GM23338 (cell line): ENCODE measurements at regions not wholly inside any gene's neighbourhood (a gene's known extent, or its start where the extent isn't known, plus 50 kb on each side); places are given as distances from the start of the nearest gene placed in this dataset.

Experiments
- ATAC-seq: fragments of 200-7000 bp; cut with Tn5 transposase; 3 replicates; pipeline ENCODE4 v1.9.1; 2020
- DNase-seq: peaks from one replicate; pipeline ENCODE4 v3.0.0-alpha.2; 2015; ENCODE audit warnings: low spot score
- H2AFZ ChIP-seq: fragments of 200-600 bp; sonication (generic); 2 replicates; pipeline ENCODE4 v1.8.0; 2016; ENCODE audit warnings: antibody characterized with exemption, mild to moderate bottlenecking, moderate library complexity
- H3F3A ChIP-seq: fragments of 200-600 bp; sonication (generic); replicated peaks from 2 replicates; pipeline ENCODE4 v1.8.0; 2017; ENCODE audit warnings: antibody characterized with exemption, mixed run types, low read depth
- H3K27ac ChIP-seq: fragments of 200-600 bp; sonication (generic); 2 replicates; pipeline ENCODE4 v1.6.1; 2016; ENCODE audit warnings: low read depth
- H3K27me3 ChIP-seq: fragments of 200-600 bp; sonication (generic); 2 replicates; pipeline ENCODE4 v1.8.0; 2016; ENCODE audit warnings: mild to moderate bottlenecking, mixed run types, moderate library complexity; ENCODE audit not compliant: insufficient read depth
- H3K36me3 ChIP-seq: fragments of 200-600 bp; sonication (generic); 2 replicates; pipeline ENCODE4 v1.8.0; 2016; ENCODE audit warnings: mild to moderate bottlenecking; ENCODE audit not compliant: insufficient read depth
- H3K4me1 ChIP-seq: fragments of 200-600 bp; sonication (generic); 2 replicates; pipeline ENCODE4 v1.8.0; 2016; ENCODE audit warnings: mild to moderate bottlenecking, moderate library complexity; ENCODE audit not compliant: insufficient read depth
- H3K4me2 ChIP-seq: fragments of 200-600 bp; sonication (generic); 2 replicates; pipeline ENCODE4 v1.7.1; 2017; ENCODE audit warnings: mixed run types
- H3K4me3 ChIP-seq: fragments of 200-600 bp; sonication (generic); 2 replicates; pipeline ENCODE4 v1.6.1; 2016; ENCODE audit warnings: mixed run types
- H3K79me2 ChIP-seq: fragments of 200-600 bp; sonication (generic); replicated peaks from 2 replicates; pipeline ENCODE4 v1.8.0; 2017; ENCODE audit warnings: mild to moderate bottlenecking; ENCODE audit not compliant: insufficient read depth
- H3K9me2 ChIP-seq: fragments of 200-600 bp; sonication (generic); 2 replicates; pipeline ENCODE4 v1.8.0; 2017; ENCODE audit not compliant: insufficient read depth
- H4K20me1 ChIP-seq: fragments of 200-600 bp; sonication (generic); replicated peaks from 2 replicates; pipeline ENCODE4 v1.8.0; 2017; ENCODE audit warnings: mild to moderate bottlenecking; ENCODE audit not compliant: insufficient read depth
- H3K27ac Mint-ChIP-seq: 2 replicates; pipeline ENCODE4 v1.8.0; 2020; ENCODE audit warnings: inconsistent platforms, mild to moderate bottlenecking, moderate library complexity, mixed read lengths
- H3K27me3 Mint-ChIP-seq: 3 replicates; pipeline ENCODE4 v1.8.0; 2022; ENCODE audit warnings: low read depth, mild to moderate bottlenecking, moderate library complexity, mixed read lengths, inconsistent platforms; ENCODE audit not compliant: insufficient read depth, poor library complexity
- H3K36me3 Mint-ChIP-seq: 3 replicates; pipeline ENCODE4 v1.8.0; 2021; ENCODE audit warnings: low read depth, mild to moderate bottlenecking, inconsistent platforms, moderate library complexity, mixed read lengths
- H3K4me1 Mint-ChIP-seq: 3 replicates; pipeline ENCODE4 v1.8.0; 2020; ENCODE audit warnings: mild to moderate bottlenecking, inconsistent platforms, mixed read lengths
- H3K4me3 Mint-ChIP-seq: 3 replicates; pipeline ENCODE4 v1.8.0; 2021; ENCODE audit warnings: moderate library complexity, mild to moderate bottlenecking, inconsistent platforms, mixed read lengths
- H3K9me3 Mint-ChIP-seq: 3 replicates; pipeline ENCODE4 v1.8.0; 2020; ENCODE audit warnings: moderate library complexity, mild to moderate bottlenecking, inconsistent platforms, mixed read lengths
- CREB1 ChIP-seq: fragments of 250-450 bp; sonication (Bioruptor Pico); IDR thresholded peaks from 2 replicates; pipeline ENCODE4 v1.5.0; 2020; ENCODE audit warnings: low read depth, mild to moderate bottlenecking, moderate library complexity
- EZH2 ChIP-seq: fragments of 200-600 bp; sonication (generic); IDR thresholded peaks from one replicate; pipeline ENCODE4 v1.8.0; 2017; ENCODE audit warnings: antibody characterized with exemption, mild to moderate bottlenecking, low read depth; ENCODE audit not compliant: unreplicated experiment
- EZH2phosphoT487 ChIP-seq: fragments of 200-600 bp; sonication (generic); IDR thresholded peaks from one replicate; pipeline ENCODE4 v1.8.1; 2018; ENCODE audit warnings: antibody characterized with exemption; ENCODE audit not compliant: unreplicated experiment
- JUNB ChIP-seq: IDR thresholded peaks from one replicate; pipeline ENCODE4 v1.6.1; 2016; ENCODE audit warnings: antibody characterized with exemption; ENCODE audit not compliant: unreplicated experiment
- NANOG ChIP-seq: IDR thresholded peaks from 2 replicates; pipeline ENCODE4 v1.6.1; 2016; ENCODE audit warnings: antibody characterized with exemption, borderline replicate concordance
- POLR2AphosphoS5 ChIP-seq: IDR thresholded peaks from 2 replicates; pipeline ENCODE4 v1.6.1; 2016; ENCODE audit warnings: antibody characterized with exemption, low read depth
- STAT1 ChIP-seq: IDR thresholded peaks from one replicate; pipeline ENCODE4 v1.6.1; 2016; ENCODE audit warnings: antibody characterized with exemption; ENCODE audit not compliant: unreplicated experiment
- ZNF114 ChIP-seq: fragments of 250-450 bp; sonication (Bioruptor Pico); IDR thresholded peaks from 2 replicates; pipeline ENCODE4 v1.5.0; 2020; ENCODE audit warnings: mild to moderate bottlenecking, moderate library complexity
- ZNF331 ChIP-seq: fragments of 250-450 bp; sonication (Bioruptor Pico); IDR thresholded peaks from 2 replicates; pipeline ENCODE4 v1.5.0; 2020; ENCODE audit warnings: low read depth, mild to moderate bottlenecking, moderate library complexity
- TF ChIP-seq, protein P1 (sequence below): IDR thresholded peaks from one replicate; pipeline ENCODE4 v1.6.1; 2018; ENCODE audit warnings: antibody characterized with exemption; ENCODE audit not compliant: unreplicated experiment
- TF ChIP-seq, protein P2 (sequence below): fragments of 250-450 bp; sonication (Bioruptor Pico); IDR thresholded peaks from 2 replicates; pipeline ENCODE4 v1.5.0; 2020; ENCODE audit warnings: mild to moderate bottlenecking, moderate library complexity
- TF ChIP-seq, protein P3 (sequence below), 2 experiments: fragments of 200-600 bp in 1 of 2; sonication (generic) in 1 of 2; conservative IDR thresholded peaks; 2 replicates each; pipeline versions ENCODE4 v1.5.1 to v1.6.1; 2016 to 2017; ENCODE audit warnings: antibody characterized with exemption in 2 of 2, low read depth in 2 of 2, mild to moderate bottlenecking in 2 of 2, moderate library complexity in 1 of 2

DNA sequence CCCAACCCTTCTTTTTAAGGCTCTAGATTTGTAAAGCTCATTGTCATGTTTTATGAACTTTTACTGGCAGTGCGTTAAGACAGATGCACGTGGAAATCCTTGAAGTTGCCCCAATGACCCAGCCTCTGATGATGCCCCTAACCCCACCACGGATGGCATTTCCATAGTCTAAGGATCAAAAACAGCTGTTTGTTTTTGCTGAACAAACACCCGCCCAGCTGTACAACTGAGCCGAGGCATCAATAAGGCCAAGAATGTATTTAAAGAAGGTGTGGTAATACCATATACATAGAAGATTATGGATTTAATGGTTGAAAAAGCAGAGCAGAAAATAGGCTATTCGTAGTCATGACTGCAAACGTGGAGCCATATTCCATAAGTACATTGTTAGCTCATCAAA is 83.7 kb downstream of the SALL1 start:
- Histone ChIP-seq H3F3A (no peaks in the 10 kb centered on the region), H3K79me2 (no peaks in the 10 kb centered on the region), H2AFZ (no peak overlapping the region), H3K27ac (no peak overlapping the region), H3K36me3 (no peaks in the 10 kb centered on the region), H3K9me2 (no peaks in the 10 kb centered on the region; the same call in 1 of the 2 replicates), H3K4me3 (no peak overlapping the region), H3K4me2 (no peak overlapping the region), H3K27me3 (no peaks in the 10 kb centered on the region), H4K20me1 (no peaks in the 10 kb centered on the region), H3K4me1 (no peaks in the 10 kb centered on the region)
- Mint-ChIP-seq H3K27ac (no peak overlapping the region), H3K27me3 (peaks cover 6% of the 10 kb centered on the region), H3K9me3 (no peaks in the 10 kb centered on the region), H3K36me3 (no peaks in the 10 kb centered on the region), H3K4me3 (no peak overlapping the region), H3K4me1 (0 out of 3 replicates have a peak, but pooled peaks cover 1% of the 10 kb centered on the region)
- DNase-seq (no peak), ATAC-seq (no peak)
- no peak for TF ChIP-seq ZNF114 (CRISPR knock-in tag)
- no peak for TF ChIP-seq STAT1
- no peak for TF ChIP-seq EZH2phosphoT487
- no peak for TF ChIP-seq ZNF331
- TF ChIP-seq, protein P1, sequence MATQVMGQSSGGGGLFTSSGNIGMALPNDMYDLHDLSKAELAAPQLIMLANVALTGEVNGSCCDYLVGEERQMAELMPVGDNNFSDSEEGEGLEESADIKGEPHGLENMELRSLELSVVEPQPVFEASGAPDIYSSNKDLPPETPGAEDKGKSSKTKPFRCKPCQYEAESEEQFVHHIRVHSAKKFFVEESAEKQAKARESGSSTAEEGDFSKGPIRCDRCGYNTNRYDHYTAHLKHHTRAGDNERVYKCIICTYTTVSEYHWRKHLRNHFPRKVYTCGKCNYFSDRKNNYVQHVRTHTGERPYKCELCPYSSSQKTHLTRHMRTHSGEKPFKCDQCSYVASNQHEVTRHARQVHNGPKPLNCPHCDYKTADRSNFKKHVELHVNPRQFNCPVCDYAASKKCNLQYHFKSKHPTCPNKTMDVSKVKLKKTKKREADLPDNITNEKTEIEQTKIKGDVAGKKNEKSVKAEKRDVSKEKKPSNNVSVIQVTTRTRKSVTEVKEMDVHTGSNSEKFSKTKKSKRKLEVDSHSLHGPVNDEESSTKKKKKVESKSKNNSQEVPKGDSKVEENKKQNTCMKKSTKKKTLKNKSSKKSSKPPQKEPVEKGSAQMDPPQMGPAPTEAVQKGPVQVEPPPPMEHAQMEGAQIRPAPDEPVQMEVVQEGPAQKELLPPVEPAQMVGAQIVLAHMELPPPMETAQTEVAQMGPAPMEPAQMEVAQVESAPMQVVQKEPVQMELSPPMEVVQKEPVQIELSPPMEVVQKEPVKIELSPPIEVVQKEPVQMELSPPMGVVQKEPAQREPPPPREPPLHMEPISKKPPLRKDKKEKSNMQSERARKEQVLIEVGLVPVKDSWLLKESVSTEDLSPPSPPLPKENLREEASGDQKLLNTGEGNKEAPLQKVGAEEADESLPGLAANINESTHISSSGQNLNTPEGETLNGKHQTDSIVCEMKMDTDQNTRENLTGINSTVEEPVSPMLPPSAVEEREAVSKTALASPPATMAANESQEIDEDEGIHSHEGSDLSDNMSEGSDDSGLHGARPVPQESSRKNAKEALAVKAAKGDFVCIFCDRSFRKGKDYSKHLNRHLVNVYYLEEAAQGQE: no peak
- no peak for TF ChIP-seq CREB1 (CRISPR knock-in tag)
- TF ChIP-seq, protein P2, sequence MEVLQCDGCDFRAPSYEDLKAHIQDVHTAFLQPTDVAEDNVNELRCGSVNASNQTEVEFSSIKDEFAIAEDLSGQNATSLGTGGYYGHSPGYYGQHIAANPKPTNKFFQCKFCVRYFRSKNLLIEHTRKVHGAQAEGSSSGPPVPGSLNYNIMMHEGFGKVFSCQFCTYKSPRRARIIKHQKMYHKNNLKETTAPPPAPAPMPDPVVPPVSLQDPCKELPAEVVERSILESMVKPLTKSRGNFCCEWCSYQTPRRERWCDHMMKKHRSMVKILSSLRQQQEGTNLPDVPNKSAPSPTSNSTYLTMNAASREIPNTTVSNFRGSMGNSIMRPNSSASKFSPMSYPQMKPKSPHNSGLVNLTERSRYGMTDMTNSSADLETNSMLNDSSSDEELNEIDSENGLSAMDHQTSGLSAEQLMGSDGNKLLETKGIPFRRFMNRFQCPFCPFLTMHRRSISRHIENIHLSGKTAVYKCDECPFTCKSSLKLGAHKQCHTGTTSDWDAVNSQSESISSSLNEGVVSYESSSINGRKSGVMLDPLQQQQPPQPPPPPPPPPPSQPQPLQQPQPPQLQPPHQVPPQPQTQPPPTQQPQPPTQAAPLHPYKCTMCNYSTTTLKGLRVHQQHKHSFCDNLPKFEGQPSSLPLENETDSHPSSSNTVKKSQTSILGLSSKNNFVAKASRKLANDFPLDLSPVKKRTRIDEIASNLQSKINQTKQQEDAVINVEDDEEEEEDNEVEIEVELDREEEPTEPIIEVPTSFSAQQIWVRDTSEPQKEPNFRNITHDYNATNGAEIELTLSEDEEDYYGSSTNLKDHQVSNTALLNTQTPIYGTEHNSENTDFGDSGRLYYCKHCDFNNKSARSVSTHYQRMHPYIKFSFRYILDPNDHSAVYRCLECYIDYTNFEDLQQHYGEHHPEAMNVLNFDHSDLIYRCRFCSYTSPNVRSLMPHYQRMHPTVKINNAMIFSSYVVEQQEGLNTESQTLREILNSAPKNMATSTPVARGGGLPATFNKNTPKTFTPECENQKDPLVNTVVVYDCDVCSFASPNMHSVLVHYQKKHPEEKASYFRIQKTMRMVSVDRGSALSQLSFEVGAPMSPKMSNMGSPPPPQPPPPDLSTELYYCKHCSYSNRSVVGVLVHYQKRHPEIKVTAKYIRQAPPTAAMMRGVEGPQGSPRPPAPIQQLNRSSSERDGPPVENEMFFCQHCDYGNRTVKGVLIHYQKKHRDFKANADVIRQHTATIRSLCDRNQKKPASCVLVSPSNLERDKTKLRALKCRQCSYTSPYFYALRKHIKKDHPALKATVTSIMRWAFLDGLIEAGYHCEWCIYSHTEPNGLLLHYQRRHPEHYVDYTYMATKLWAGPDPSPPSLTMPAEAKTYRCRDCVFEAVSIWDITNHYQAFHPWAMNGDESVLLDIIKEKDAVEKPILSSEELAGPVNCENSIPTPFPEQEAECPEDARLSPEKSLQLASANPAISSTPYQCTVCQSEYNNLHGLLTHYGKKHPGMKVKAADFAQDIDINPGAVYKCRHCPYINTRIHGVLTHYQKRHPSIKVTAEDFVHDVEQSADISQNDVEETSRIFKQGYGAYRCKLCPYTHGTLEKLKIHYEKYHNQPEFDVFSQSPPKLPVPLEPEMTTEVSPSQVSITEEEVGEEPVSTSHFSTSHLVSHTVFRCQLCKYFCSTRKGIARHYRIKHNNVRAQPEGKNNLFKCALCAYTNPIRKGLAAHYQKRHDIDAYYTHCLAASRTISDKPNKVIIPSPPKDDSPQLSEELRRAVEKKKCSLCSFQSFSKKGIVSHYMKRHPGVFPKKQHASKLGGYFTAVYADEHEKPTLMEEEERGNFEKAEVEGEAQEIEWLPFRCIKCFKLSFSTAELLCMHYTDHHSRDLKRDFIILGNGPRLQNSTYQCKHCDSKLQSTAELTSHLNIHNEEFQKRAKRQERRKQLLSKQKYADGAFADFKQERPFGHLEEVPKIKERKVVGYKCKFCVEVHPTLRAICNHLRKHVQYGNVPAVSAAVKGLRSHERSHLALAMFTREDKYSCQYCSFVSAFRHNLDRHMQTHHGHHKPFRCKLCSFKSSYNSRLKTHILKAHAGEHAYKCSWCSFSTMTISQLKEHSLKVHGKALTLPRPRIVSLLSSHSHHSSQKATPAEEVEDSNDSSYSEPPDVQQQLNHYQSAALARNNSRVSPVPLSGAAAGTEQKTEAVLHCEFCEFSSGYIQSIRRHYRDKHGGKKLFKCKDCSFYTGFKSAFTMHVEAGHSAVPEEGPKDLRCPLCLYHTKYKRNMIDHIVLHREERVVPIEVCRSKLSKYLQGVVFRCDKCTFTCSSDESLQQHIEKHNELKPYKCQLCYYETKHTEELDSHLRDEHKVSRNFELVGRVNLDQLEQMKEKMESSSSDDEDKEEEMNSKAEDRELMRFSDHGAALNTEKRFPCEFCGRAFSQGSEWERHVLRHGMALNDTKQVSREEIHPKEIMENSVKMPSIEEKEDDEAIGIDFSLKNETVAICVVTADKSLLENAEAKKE (CRISPR knock-in tag): no peak
- TF ChIP-seq, protein P3, sequence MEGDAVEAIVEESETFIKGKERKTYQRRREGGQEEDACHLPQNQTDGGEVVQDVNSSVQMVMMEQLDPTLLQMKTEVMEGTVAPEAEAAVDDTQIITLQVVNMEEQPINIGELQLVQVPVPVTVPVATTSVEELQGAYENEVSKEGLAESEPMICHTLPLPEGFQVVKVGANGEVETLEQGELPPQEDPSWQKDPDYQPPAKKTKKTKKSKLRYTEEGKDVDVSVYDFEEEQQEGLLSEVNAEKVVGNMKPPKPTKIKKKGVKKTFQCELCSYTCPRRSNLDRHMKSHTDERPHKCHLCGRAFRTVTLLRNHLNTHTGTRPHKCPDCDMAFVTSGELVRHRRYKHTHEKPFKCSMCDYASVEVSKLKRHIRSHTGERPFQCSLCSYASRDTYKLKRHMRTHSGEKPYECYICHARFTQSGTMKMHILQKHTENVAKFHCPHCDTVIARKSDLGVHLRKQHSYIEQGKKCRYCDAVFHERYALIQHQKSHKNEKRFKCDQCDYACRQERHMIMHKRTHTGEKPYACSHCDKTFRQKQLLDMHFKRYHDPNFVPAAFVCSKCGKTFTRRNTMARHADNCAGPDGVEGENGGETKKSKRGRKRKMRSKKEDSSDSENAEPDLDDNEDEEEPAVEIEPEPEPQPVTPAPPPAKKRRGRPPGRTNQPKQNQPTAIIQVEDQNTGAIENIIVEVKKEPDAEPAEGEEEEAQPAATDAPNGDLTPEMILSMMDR (conservative IDR thresholded peaks at IDR 0.05; ENCODE audit: low read depth in 2 of 2): no peak
- no peak for TF ChIP-seq POLR2AphosphoS5
- TF ChIP-seq NANOG: no peak
- TF ChIP-seq JUNB: no peak
- no peak for TF ChIP-seq EZH2
